UCSD-AML1 (cell line): ENCODE measurements at regions not wholly inside any gene's neighbourhood (a gene's known extent, or its start where the extent isn't known, plus 50 kb on each side); places are given as distances from the start of the nearest gene placed in this dataset.
"Not testable (repeated sequence)": the region's sequence is repeated elsewhere in the genome, so short reads cannot be mapped to it uniquely, and the experiment has no call there.

Experiments
- DNase-seq: peaks from one replicate; lab custom pipeline; 2025; ENCODE audit not compliant: unreplicated experiment; lab: John Stamatoyannopoulos, UW

- DNase-seq = no peak
Observed at GRCh38 chr1:14247666-14248065, 350.8 kb upstream of the KAZN start.

DNA sequence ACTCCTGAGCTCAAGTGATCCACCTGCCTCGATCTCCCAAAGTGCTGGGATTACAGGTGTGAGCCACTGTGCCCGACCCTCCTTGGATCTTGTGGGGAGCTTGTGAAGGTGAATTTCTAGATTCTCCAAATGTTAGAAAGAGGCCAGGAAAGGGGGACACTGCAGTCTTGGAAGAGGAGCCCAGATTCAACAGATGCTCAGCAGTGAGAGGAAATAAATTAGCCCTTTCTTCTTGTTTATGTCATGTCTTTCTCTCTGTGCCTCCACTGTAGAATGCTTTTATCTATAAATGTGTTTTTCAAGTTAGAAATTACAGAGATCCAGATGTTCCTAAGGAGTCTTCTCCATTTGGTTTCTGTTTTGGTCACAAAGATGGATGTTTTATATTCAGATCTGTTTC is 346.6 kb upstream of the KAZN start:
- DNase-seq = no peak

DNA sequence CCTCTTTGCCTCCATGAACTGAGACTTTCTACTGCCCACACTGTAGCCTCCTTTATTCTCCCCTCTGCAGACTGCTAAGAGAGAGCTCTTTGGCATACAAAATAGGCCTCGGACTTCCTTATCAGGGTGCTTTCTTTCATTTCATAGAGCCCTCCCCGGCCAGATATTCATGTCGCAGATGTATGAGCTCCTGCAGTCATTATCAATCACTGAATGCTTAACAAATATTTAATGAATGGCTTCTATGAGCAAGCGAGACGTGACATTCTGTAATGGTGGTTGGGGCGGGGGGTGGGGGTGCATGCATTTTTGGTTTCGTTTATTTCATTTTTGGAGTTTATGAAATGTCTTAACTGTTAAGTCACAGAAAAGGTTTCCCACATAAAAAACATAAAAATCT is 344.8 kb upstream of the KAZN start:
- DNase-seq = no peak

DNA sequence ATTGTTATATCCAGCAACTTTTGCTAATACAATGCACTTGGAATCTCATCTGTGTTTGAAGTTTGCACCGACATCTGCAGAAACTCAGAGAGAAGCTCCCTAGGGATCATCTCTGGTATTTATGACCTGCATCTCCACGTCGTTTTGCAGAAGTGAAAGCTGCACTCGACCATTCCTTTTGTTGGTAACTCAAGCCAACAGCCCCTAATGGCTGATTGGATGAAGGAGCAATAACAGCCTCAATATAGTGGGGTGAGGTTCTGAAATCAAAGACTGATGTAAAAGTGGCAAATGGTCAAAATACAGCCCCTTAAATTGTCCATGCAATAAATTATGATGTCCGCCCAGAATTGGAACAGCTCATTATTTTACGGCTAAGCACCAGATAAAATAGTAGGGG is 344.2 kb upstream of the KAZN start:
- no peak for DNase-seq

- no peak for DNase-seq
Observed at GRCh38 chr1:14255233-14255632, 343.3 kb upstream of the KAZN start.

- DNase-seq = no peak
Observed at GRCh38 chr1:14255711-14256110, 342.8 kb upstream of the KAZN start.

DNA sequence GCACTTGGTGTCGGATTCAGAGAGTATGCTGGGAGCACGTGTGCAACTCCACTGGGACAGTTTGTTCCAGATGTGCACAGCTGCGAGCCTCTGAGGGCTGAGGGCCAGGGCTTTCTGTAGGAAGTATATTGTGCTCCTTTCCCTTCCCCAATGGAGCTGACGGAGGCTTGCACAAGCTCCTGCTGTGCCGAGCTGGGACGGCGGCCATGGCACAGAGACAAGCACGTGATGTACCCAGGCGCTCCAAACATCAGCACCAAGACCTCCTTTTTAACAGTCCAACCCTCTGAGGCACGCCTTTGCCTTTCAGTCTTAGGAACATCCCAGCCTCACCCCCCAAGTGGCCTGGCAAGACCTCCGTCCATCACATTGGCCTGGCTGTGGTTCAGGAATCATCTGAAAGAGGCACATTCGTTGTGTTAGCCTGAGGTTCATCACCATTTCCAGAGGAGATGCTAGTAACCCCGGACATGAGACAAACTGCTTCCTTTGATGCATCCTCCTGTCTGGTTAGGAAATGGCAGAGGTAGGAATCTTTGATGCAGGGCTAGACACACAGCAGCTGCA is 339.2 kb upstream of the KAZN start:
- no peak for DNase-seq

DNA sequence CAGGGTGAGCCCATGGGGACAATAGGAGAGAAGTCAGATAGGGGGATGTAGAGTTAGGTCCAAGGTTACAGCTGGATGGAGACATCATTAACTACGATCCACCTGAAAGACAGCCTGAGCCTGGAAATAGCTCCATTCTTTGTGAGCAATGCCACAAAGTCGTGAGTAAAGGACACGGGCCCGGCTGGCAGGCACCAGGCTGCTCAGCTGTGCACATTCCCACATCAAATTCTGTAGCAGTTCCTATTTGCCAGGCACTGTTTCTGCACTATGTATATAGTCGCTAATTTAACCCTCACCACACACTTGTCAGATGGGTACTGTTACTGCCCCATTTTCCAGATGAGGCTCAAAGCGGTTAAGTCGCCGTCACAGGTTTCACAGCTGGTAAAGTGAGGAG is 338.0 kb upstream of the KAZN start:
- DNase-seq = no peak

DNA sequence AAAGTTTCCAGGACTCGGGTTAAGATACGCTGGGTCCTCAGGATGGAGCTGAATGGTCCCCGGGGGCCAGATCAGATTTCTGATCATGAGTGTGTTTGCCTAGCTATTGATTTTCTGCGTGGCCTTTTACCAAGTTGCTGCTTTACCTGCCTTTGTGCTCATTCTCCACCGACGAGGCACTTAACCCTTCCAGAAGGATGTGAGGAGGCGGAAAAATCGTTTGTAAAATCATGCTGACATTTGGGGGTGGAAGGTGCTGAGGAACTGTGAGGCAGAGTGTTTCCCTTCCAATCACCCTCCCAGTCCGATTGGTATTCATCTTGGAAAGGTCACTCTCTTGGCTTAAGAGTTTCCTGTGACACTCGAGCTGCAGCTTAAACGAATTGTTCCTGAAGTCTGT is 337.1 kb upstream of the KAZN start:
- no peak for DNase-seq

- DNase-seq = no peak
Observed at GRCh38 chr1:14262637-14263036, 335.8 kb upstream of the KAZN start.

- no peak for DNase-seq
Observed at GRCh38 chr1:14263225-14263624, 335.3 kb upstream of the KAZN start.

DNA sequence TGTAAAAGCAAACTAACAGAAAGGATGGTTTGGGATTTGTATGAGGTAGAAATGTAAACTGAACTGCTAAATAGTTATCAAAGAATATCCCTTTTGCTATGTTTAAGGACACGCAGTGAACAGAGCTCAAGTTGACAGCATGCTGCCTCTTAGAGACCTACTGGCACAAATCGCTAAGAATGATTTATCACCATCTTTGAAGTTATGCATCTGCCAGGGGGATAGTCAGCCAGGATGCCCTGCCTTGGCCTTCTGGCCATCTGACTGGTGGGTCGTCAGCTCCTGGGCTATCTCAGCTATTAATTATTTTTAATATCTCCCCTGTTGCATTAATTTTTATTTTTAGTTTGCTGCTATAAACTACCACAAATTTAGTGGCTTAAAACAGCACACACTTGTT is 334.8 kb upstream of the KAZN start:
- no peak for DNase-seq

GRCh38 chr1:14265495-14265894 is 333.0 kb upstream of the KAZN start:
- DNase-seq = no peak

GRCh38 chr1:14267991-14268390 is 330.5 kb upstream of the KAZN start:
- DNase-seq = no peak

DNA sequence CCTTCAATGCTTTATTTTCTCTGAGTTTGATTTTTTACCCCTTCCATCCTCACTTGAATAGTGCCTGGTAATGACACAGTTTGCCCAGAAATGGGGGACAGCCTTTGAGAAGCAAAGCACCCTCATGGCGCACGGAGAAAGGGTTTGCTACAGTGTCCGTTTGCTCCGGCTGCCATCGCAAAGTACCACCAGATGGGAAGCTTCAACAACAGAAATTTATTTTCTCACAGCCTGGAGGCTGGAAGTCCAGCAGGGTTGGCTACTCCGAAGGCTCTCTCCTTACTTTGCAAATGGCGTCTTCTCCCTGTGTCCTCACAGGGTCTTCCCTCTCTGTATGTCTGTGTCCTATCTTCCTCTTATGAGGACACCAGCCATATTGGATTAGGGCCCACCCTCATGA is 327.7 kb upstream of the KAZN start:
- no peak for DNase-seq

- DNase-seq = no peak
Observed at GRCh38 chr1:14273811-14274210, 324.7 kb upstream of the KAZN start.

- not testable (repeated sequence) for DNase-seq
Observed at GRCh38 chr1:14279891-14280290, 318.6 kb upstream of the KAZN start.

DNA sequence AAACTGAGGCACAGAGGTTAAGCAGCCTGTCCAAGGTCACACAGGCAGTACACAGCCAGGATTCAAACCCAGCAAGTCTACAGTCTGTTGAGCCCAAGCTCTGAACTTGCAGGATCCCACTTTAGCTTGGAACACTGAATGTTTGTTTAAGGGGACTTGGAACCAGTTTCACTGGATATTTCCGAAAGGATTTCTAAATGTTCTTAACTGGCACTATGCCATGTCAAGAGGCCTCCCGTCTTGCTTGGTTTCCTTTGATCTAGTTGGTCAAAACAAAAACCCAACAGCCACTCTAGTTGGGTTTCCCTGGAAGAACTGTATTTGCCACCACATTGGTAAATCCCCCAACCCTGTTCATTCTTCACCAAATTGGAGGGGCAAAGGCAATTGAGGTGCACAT is 317.6 kb upstream of the KAZN start:
- DNase-seq = no peak

DNA sequence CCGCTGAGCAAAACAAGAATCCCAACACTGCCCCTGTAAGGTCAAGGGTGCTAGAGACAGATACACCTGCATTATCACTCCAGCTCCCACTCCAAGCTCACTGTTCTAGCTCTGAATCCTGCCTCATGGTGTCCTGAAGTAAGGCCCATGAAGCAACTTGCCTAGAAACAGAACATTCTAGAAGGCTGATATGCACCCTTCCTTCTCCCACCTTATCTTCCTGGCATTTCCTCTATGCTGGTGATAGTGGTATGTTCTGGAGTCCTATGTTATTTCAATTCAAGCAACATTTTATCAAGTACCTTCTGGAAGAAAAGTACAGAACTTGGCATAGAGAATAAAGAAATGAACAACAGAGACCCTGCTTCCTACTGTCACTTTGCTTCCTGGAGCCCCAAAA is 317.1 kb upstream of the KAZN start:
- DNase-seq = no peak

DNA sequence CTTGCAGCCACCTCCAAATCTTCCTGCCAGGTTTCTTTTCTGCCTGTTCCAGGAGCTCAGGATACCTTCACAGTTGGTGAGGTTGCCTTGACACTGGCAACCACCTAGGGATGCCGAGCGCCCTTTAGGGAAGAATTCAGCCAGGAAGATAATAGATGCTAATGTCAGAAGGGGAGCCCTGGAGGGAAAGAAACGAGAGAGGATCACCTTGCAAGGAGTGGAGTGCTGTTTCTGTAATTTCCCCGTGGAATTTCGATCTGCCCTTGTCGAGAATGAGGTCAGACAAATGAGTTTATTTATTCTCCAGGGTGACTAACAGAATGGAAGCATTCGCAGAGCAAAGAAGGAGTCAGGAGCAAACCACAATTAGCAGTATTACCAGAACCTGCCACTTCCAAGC is 315.8 kb upstream of the KAZN start:
- DNase-seq = no peak

GRCh38 chr1:14285238-14285637 is 313.2 kb upstream of the KAZN start:
- DNase-seq = no peak

DNA sequence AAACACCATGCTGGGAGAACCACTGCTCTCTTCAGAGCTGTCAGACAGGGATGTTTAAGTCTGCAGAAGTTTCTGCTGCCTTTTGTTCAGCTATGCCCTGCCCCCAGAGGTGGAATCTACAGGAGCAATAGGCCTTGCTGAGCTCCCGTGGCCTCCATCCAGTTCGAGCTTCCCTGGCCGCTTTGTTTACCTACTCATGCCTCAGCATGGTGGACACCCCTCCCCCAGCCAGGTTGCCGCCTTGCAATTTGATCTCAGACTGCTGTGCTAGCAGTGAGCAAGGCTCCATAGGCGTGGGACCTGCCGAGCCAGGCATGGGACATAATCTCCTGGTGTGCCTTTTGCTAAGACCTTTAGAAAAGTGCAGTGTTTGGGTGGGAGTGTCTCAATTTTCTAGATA is 307.3 kb upstream of the KAZN start:
- not testable (repeated sequence) for DNase-seq

DNA sequence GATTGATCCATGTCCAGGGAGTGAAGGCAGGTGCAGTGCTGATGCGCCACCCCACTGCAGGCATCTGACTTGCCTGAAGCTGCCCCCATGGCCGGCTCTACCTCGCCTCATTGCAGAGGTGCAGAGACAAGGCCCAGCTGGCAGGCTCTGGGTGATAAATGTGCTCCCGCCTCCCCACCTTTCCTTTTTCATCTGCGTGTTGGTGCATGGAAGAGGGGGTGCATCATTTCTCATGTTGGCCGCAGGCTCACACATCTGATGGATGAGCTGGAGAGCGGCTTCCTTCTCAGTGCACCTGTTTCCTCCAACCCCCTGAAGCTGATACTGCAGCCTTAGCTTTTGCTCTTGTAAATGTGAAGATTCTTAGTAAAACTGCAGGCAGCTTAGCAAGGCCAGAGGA is 306.0 kb upstream of the KAZN start:
- no peak for DNase-seq

- DNase-seq = no peak
Observed at GRCh38 chr1:14294006-14294405, 304.5 kb upstream of the KAZN start.
